BE2C (cell line): ENCODE measurements at regions not wholly inside any gene's neighbourhood (a gene's known extent, or its start where the extent isn't known, plus 50 kb on each side); places are given as distances from the start of the nearest gene placed in this dataset.

Experiments
- DNase-seq: peaks from one replicate; pipeline ENCODE4 v3.0.0-alpha.2; 2020
- H3K27me3 ChIP-seq: fragments of 250-450 bp; sonication (Bioruptor Pico); 2 replicates; pipeline ENCODE4 v1.5.1; 2020; ENCODE audit warnings: mild to moderate bottlenecking
- H3K36me3 ChIP-seq: fragments of 250-450 bp; sonication (Bioruptor Pico); 2 replicates; pipeline ENCODE4 v1.5.1; 2020; ENCODE audit warnings: mild to moderate bottlenecking
- H3K4me1 ChIP-seq: fragments of 250-450 bp; sonication (Bioruptor Pico); 2 replicates; pipeline ENCODE4 v1.5.1; 2020
- H3K4me3 ChIP-seq: 2 replicates; pipeline ENCODE4 v1.5.1; 2011; ENCODE audit warnings: low read depth, low read length
- H3K9me3 ChIP-seq: fragments of 250-450 bp; sonication (Bioruptor Pico); 2 replicates; pipeline ENCODE4 v1.5.1; 2020
- TF ChIP-seq, protein P1 (sequence below): IDR thresholded peaks from 2 replicates; pipeline ENCODE4 v1.5.1; 2012; ENCODE audit warnings: mild to moderate bottlenecking, low read depth, low read length

GRCh38 chrX:26999634-27000033 is 463.5 kb downstream of the PPP4R3C start:
- no peak for DNase-seq
- H3K9me3 ChIP-seq, result no peaks in the 10 kb centered on the region
- TF ChIP-seq, protein P1, sequence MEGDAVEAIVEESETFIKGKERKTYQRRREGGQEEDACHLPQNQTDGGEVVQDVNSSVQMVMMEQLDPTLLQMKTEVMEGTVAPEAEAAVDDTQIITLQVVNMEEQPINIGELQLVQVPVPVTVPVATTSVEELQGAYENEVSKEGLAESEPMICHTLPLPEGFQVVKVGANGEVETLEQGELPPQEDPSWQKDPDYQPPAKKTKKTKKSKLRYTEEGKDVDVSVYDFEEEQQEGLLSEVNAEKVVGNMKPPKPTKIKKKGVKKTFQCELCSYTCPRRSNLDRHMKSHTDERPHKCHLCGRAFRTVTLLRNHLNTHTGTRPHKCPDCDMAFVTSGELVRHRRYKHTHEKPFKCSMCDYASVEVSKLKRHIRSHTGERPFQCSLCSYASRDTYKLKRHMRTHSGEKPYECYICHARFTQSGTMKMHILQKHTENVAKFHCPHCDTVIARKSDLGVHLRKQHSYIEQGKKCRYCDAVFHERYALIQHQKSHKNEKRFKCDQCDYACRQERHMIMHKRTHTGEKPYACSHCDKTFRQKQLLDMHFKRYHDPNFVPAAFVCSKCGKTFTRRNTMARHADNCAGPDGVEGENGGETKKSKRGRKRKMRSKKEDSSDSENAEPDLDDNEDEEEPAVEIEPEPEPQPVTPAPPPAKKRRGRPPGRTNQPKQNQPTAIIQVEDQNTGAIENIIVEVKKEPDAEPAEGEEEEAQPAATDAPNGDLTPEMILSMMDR, result no peak
- no peaks in the 10 kb centered on the region for H3K36me3 ChIP-seq
- H3K27me3 ChIP-seq, result no peaks in the 10 kb centered on the region
- H3K4me3 ChIP-seq, result no peak overlapping the region
- H3K4me1 ChIP-seq, result no peaks in the 10 kb centered on the region

DNA sequence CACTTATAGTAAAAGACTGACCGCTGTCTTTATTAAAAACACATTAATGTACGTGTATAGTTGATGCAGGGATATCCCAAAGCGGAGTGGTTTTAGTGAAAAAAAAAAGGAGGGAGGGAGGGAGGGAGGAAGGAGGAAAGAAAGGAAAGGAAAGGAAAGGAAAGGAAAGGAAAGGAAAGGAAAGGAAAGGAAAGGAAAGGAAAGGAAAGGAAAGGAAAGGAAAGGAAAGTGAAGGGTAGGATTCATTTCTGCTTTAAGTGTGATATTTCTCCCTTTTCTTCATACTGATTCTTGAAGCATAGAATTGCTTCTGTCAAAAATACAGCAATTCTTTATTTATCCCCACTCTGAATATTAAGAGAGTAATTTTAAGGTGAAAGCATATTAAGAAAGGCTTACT is 504.9 kb downstream of the PPP4R3C start:
- no peaks in the 10 kb centered on the region for H3K27me3 ChIP-seq
- TF ChIP-seq, protein P1, result no peak
- DNase-seq, result no peak
- no peaks in the 10 kb centered on the region for H3K36me3 ChIP-seq
- no peaks in the 10 kb centered on the region for H3K9me3 ChIP-seq
- no peak overlapping the region for H3K4me3 ChIP-seq
- no peaks in the 10 kb centered on the region for H3K4me1 ChIP-seq

GRCh38 chrX:26954029-26954428 is 509.1 kb downstream of the PPP4R3C start:
- H3K4me3 ChIP-seq, result no peak overlapping the region
- H3K36me3 ChIP-seq, result no peaks in the 10 kb centered on the region
- no peaks in the 10 kb centered on the region for H3K27me3 ChIP-seq
- H3K9me3 ChIP-seq, result no peaks in the 10 kb centered on the region
- TF ChIP-seq, protein P1, result no peak
- DNase-seq, result no peak
- no peaks in the 10 kb centered on the region for H3K4me1 ChIP-seq

DNA sequence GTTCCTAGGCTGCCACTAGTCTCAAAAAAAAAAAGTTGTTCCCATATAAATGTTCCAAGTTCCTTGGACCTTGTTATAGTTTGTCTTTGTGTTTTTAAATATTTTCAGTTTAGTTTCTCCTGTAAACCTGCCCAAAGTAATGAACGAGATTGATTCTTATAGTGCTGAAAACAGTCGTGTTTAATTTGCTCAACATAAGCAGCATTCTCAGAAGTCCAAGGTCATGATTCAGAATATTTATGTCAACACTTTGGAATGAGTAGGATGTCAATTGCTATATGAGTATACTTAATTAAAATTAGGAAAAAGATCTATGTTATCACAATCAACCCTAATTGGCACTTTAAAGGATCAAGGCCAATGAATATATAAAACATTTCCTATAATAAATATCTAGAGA is 510.9 kb downstream of the PPP4R3C start:
- H3K4me1 ChIP-seq, result no peaks in the 10 kb centered on the region
- no peaks in the 10 kb centered on the region for H3K9me3 ChIP-seq
- no peak overlapping the region for H3K4me3 ChIP-seq
- DNase-seq, result no peak
- TF ChIP-seq, protein P1, result no peak
- no peaks in the 10 kb centered on the region for H3K36me3 ChIP-seq
- no peaks in the 10 kb centered on the region for H3K27me3 ChIP-seq

GRCh38 chrX:26927419-26927818 is 535.7 kb downstream of the PPP4R3C start:
- DNase-seq, result no peak
- H3K4me3 ChIP-seq, result no peak overlapping the region
- H3K36me3 ChIP-seq, result no peaks in the 10 kb centered on the region
- no peaks in the 10 kb centered on the region for H3K4me1 ChIP-seq
- TF ChIP-seq, protein P1, result no peak
- no peaks in the 10 kb centered on the region for H3K27me3 ChIP-seq
- no peaks in the 10 kb centered on the region for H3K9me3 ChIP-seq

- TF ChIP-seq, protein P1, result no peak
- H3K36me3 ChIP-seq, result no peaks in the 10 kb centered on the region
- no peak overlapping the region for H3K4me3 ChIP-seq
- no peak for DNase-seq
- no peaks in the 10 kb centered on the region for H3K9me3 ChIP-seq
- no peaks in the 10 kb centered on the region for H3K4me1 ChIP-seq
- H3K27me3 ChIP-seq, result no peaks in the 10 kb centered on the region
Observed at GRCh38 chrX:26925088-26925487, 538.1 kb downstream of the PPP4R3C start.
